ENCODE measurements at regions not wholly inside any gene's neighbourhood (a gene's known extent, or its start where the extent isn't known, plus 50 kb on each side); places are given as distances from the start of the nearest gene placed in this dataset.

DNA sequence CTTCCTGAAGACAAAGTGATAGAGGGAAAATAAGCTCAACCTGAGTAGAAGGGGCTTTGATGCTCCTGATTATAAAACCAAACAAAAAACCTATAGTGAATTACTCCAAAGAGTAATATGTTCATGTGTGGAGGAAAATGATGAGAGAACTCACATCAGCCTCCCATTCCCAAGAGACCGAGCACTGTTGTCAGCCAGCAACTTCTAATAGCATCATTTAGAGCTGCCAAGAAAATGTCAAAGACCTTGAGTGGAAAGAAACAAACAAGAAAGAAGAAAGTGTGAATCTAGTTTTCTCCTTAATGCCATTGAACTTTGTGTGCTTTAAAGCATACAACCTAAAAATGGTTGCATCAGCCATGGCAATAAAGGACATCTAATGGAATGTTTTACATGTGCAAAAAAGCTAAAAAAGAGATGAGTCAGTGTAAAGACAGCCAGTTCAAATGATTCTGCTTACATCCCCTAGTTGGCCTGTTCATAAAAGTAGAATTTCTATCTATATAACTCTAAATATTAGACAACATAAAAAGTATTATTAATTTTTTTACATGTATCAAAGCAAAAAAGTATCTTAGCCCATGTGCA, 1066.2 kb downstream of the TDRD15 start:
- DNase-seq (ENCODE audit: low read depth, low spot score), result no peak
- TF ChIP-seq, protein P1, sequence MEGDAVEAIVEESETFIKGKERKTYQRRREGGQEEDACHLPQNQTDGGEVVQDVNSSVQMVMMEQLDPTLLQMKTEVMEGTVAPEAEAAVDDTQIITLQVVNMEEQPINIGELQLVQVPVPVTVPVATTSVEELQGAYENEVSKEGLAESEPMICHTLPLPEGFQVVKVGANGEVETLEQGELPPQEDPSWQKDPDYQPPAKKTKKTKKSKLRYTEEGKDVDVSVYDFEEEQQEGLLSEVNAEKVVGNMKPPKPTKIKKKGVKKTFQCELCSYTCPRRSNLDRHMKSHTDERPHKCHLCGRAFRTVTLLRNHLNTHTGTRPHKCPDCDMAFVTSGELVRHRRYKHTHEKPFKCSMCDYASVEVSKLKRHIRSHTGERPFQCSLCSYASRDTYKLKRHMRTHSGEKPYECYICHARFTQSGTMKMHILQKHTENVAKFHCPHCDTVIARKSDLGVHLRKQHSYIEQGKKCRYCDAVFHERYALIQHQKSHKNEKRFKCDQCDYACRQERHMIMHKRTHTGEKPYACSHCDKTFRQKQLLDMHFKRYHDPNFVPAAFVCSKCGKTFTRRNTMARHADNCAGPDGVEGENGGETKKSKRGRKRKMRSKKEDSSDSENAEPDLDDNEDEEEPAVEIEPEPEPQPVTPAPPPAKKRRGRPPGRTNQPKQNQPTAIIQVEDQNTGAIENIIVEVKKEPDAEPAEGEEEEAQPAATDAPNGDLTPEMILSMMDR (IDR thresholded peaks at IDR 0.05; ENCODE audit: insufficient read depth, low read length, missing control alignments), result no peak
- H3K4me3 ChIP-seq (ENCODE audit: low read depth, low read length), result no peak overlapping the region
- CTCF ChIA-PET, result no interaction called here
- POLR2A ChIA-PET, result no interaction called here

DNA sequence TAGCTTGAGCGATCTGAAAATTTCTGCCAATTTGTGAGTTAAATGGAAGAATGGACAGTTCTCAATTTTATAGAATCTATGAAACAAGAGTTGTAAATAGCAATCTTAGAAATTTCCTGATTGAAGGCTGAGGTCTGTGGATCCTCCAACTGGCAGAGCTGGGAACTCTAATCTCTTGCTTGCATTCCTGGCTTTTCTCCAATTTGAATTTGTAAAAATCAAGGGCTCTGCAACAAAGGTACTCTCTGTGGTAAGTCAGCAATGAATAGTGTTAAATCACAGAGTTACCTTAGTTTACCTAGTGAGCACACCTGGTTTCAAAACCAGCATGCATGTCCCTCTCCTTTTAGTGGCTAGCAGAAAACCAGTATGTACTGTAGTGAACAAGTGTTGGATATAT, 1070.5 kb downstream of the TDRD15 start:
- ChIA-PET CTCF (no interaction called here), POLR2A (no interaction called here)
- DNase-seq (ENCODE audit: low read depth, low spot score), result no peak
- H3K4me3 ChIP-seq (ENCODE audit: low read depth, low read length), result no peak overlapping the region
- TF ChIP-seq, protein P1 (IDR thresholded peaks at IDR 0.05; ENCODE audit: insufficient read depth, low read length, missing control alignments), result no peak

DNA sequence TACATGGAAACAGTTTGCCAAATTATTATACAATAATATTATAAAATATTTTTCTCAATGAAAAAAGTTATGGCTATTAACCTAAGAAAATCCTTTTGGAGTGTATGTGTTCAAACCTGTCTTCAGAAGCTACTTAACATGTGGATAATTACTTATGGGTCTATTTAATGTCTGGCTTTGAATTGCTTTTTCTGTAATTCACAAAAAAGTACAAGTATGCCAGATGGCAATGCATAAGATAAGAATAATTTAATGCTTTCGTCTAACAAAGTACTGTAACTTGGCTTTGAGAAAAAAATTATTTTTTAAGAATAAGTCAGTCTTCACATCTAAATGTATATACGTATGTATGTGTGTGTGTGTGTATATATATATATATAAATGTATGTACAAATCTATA, 1073.0 kb downstream of the TDRD15 start:
- H3K4me3 ChIP-seq (ENCODE audit: low read depth, low read length), result no peak overlapping the region
- CTCF ChIA-PET, result no interaction called here
- DNase-seq (ENCODE audit: low read depth, low spot score), result no peak
- TF ChIP-seq, protein P1 (IDR thresholded peaks at IDR 0.05; ENCODE audit: insufficient read depth, low read length, missing control alignments), result no peak
- POLR2A ChIA-PET, result no interaction called here

DNA sequence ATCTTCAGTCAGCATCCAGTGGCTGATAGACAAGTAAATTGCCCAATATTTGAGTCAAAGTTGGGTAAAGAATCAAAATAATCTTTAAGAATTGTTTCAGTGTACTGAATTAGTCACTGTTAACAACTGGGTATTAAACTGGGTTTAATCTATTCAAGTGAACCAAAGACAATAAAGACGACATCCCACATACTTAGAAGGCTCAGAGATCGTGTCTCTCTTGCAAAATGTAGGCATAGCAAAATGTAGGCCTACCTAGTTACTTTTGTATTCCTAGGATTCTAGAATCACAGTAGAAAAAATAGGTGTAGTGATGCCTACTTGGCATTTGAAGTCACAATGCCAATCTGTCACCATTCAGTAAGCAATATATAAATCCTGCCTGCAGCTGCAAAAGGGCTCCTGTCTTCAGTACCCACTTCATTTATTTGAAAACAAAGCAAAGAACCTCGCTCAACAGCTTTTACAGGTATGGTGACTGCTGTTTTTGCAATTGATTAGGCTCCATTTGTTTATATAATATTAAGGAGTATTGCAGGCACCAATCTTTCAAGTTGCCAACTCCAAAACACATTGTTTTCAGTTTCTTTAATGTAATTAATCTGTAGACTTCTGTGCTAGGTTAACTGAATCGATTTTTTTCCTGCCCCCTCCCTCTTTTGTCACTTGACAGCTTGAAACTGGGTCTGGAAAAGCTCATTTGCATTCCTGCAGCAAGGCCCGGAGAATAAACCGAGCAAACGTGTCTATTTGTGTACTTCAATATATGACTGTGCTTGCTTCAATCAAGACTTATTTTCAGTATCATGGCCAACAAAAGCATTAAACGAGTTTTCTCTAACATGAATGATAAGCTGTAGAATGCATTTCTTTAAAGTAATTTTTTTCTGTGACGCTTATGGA, 1074.9 kb downstream of the TDRD15 start:
- TF ChIP-seq, protein P1 (IDR thresholded peaks at IDR 0.05; ENCODE audit: insufficient read depth, low read length, missing control alignments), result no peak
- no peak for DNase-seq (ENCODE audit: low read depth, low spot score)
- no peak overlapping the region for H3K4me3 ChIP-seq (ENCODE audit: low read depth, low read length)
- ChIA-PET CTCF (no interaction called here), POLR2A (no interaction called here)

DNA sequence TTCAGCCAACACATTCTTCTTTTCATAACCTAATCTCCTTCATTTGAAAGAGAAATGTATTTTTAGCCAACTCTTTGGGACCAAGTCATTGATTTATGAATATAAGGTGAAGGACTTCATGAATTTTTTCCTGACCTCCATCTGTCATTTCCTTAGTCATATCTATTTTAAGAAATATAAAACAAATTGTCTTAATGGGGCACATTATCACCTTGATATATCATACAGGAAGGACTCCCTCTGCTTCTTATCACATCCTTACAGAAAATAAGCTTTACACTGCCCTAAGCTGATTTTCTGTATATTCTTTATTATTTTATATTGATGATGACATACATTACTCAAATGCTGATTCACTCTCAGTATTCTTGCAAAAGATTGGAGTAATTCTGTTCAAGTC, 1076.2 kb downstream of the TDRD15 start:
- ChIA-PET CTCF (no interaction called here), POLR2A (no interaction called here)
- TF ChIP-seq, protein P1 (IDR thresholded peaks at IDR 0.05; ENCODE audit: insufficient read depth, low read length, missing control alignments), result no peak
- DNase-seq (ENCODE audit: low read depth, low spot score), result no peak
- no peak overlapping the region for H3K4me3 ChIP-seq (ENCODE audit: low read depth, low read length)

DNA sequence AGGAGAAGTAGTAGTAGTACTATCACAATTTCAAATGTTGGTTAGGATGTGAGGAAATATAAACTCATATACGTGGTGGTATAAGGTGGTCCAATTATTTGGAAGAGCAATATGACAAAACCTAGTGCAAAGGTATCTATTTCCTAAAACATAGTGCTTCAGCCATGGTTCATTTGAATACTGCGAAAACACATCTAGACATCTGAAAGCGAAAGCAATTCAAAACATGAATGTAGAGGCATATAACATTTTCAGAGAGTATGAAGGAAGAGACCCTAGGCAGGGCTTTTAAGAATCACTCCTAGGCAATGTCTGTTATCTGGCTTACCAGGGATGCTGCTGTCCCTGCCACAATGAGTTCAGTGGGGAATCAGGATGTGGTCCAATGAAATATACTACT, 1085.8 kb downstream of the TDRD15 start:
- POLR2A ChIA-PET, result no interaction called here
- no peak for DNase-seq (ENCODE audit: low read depth, low spot score)
- CTCF ChIA-PET, result no interaction called here
- TF ChIP-seq, protein P1 (IDR thresholded peaks at IDR 0.05; ENCODE audit: insufficient read depth, low read length, missing control alignments), result no peak
- H3K4me3 ChIP-seq (ENCODE audit: low read depth, low read length), result no peak overlapping the region

Measured in AG04449 (cell line).